Natural killer cell treated with Interleukin-12 subunit alpha and Interleukin-12 subunit beta and Interleukin-15 and Interleukin-18, amount 100 ng/mL, for 72 hours (primary cell): ENCODE measurements at regions not wholly inside any gene's neighbourhood (a gene's known extent, or its start where the extent isn't known, plus 50 kb on each side); places are given as distances from the start of the nearest gene placed in this dataset.

ENCODE experiments used
- ATAC-seq, 2 donors: fragments of 150-1000 bp; cut with Tn5 transposase in 1 of 2; sonication (Bioruptor Pico), chemical (Tn5 transposase) in 1 of 2; 2 replicates each; pipeline ENCODE4 v1.10.0; 2021
- DNase-seq: peaks from one replicate; pipeline ENCODE4 v3.0.0; 2022; ENCODE audit warnings: low spot score
- H3K27ac Mint-ChIP-seq, 2 donors: 1 replicate in 1 of 2; 2 replicates in 1 of 2; pipeline ENCODE4 v1.8.0; 2022; ENCODE audit warnings: mixed read lengths in 2 of 2, mild to moderate bottlenecking in 1 of 2, moderate library complexity in 1 of 2
- H3K27me3 Mint-ChIP-seq, 2 donors: 1 replicate in 1 of 2; 2 replicates in 1 of 2; pipeline ENCODE4 v1.8.0; 2022; ENCODE audit warnings: mixed read lengths in 2 of 2
- H3K36me3 Mint-ChIP-seq: one replicate; pipeline ENCODE4 v1.8.0; 2022; ENCODE audit warnings: mixed read lengths
- H3K4me1 Mint-ChIP-seq, 2 donors: 1 replicate in 1 of 2; 2 replicates in 1 of 2; pipeline ENCODE4 v1.8.0; 2022; ENCODE audit warnings: low read depth in 2 of 2, mixed read lengths in 2 of 2, mild to moderate bottlenecking in 1 of 2
- H3K4me3 Mint-ChIP-seq: one replicate; pipeline ENCODE4 v1.8.0; 2022; ENCODE audit warnings: mixed read lengths
- H3K9me3 Mint-ChIP-seq: 2 replicates; pipeline ENCODE4 v1.8.0; 2022; ENCODE audit warnings: mixed read lengths

DNA sequence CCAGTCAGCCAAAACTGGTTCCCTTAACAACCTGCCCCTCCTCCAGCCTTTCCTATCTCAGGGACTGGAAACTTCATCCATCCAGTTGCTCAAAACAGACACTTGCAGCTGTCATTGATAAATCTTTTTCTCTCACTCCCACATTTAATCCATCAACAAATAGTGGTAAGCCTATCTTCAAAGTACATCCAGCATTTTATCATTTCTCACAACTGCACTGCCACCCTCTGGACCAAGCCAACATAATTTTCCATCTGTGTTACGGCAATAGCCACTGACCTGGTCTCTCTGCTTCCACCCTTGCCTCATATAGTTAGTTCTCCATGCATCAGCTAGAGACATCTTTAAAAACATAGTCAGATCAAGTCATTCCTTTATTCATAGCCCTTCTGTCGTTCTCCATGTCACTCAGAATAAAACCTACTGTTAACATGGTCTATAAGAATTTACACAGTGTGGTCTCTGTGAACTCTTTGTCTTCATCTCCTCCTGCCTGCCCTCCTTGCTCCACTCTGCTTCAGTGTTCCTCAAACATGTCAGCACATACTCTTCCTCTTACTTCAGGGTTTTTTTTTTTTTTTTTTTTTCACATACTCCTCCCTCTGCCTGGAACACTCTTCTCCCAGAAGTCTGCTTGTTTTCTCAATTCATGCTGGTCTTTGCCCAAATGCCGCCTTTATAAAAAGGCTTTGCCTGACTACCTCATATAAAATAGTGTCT lies 102.5 kb upstream of the COL6A5 start:
- H3K4me1 Mint-ChIP-seq = no peaks in the 10 kb centered on the region
- no peak overlapping the region for H3K4me3 Mint-ChIP-seq
- no peak for DNase-seq

DNA sequence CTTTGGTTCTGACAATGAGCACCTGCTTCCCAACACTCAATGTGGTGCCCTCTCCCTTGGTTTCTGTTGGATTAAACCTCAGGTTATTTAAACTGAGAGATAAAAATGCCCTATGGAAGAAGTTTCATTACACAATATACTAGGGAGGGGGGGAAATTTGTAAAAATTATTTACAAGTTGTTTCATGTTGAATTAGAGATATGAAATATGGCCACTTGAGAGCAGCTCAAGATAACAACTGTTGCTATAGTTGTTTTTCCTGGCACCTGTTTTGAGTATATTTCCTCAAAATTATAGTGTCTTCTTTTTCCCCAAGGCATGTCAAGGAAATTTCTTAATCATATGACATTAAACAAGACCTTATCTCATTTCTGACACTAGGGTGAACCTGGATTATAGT lies 101.7 kb upstream of the COL6A5 start:
- Mint-ChIP-seq H3K9me3 (no peaks in the 10 kb centered on the region), H3K36me3 (no peaks in the 10 kb centered on the region), H3K4me3 (no peak overlapping the region), H3K27me3 (peaks cover 2 to 11% of the 10 kb centered on the region in 2 donors), H3K4me1 (no peaks in the 10 kb centered on the region), H3K27ac (no peak overlapping the region)
- ATAC-seq = no peak
- DNase-seq = no peak

More for the DNA sequence above, 102.5 kb upstream of the COL6A5 start:
- ATAC-seq = no peak
- Mint-ChIP-seq H3K9me3 (no peaks in the 10 kb centered on the region), H3K36me3 (no peaks in the 10 kb centered on the region), H3K27ac (no peak overlapping the region), H3K27me3 (peaks cover 2 to 11% of the 10 kb centered on the region in 2 donors)

DNA sequence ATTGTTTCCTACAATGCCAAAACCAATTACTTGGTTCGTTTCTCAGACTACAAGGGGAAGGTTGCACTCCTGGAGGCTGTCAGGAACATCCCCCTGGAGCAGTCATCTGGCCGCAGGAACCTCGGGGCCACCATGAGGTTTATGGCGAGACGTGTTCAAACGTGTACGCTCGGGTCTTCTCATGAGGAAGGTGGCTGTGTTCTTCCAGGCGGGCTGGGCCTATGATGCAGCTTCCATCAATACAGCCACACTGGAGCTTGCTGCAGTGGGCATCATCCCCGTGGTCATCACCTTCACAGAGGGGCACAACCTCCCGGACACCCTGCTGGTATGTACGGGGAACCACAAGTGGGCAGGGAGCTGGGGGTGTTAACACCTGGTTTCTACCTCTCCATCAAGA lies 94.5 kb upstream of the COL6A5 start:
- ATAC-seq = no peak
- Mint-ChIP-seq H3K4me1 (no peaks in the 10 kb centered on the region), H3K4me3 (no peak overlapping the region), H3K36me3 (no peaks in the 10 kb centered on the region), H3K9me3 (no peaks in the 10 kb centered on the region), H3K27ac (no peak overlapping the region), H3K27me3 (peaks cover 5 to 7% of the 10 kb centered on the region in 2 donors)
- no peak for DNase-seq

DNA sequence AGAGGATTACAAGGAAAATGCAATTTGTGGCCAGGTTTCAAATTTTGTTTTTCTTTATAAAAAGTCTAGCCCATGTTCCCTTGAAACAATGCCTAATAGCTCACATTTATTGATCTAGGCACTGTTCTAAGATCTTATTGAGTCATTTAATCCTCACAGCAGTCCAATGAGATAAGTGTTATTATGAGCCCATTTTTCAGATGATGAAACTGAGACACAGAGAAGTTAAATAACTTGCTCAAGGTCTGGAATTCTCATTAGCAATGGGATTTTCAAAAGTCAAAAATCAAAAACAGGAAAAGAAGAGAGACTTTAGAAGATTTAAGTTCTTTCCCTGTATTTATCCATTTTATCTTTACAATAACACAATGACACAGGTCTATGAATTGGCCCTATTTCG lies 90.0 kb upstream of the COL6A5 start:
- H3K9me3 Mint-ChIP-seq = no peaks in the 10 kb centered on the region
- H3K36me3 Mint-ChIP-seq = no peaks in the 10 kb centered on the region
- DNase-seq (no peak), ATAC-seq (no peak)
- no peak overlapping the region for H3K4me3 Mint-ChIP-seq
- H3K4me1 Mint-ChIP-seq = no peaks in the 10 kb centered on the region
- no peak overlapping the region for H3K27ac Mint-ChIP-seq
- H3K27me3 Mint-ChIP-seq = peaks cover 15 to 18% of the 10 kb centered on the region in 2 donors

DNA sequence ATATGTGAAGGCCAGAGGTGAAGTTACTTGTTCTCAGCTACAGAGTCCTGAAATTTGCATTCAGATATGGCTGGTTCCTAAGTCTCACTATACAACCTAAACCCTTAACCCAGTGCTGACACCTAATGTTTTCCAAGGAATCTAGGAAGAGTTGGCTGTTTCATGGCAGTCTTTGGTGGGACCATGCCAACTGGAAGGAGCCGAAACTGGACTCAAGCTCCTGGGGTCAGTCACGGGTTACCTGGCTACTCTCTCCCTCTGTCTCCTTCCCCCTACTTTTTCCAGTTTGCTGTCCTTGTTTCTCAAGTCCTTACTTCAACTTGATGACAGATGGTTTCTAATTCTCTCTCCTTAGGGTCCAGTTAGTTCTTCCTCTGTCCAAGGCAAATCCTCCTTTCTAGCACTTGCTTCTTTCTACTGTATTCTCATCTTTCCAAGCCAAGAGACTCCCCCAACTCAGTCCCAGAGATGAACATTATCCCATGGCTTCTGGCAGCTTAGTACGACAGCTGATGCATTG lies 88.6 kb upstream of the COL6A5 start:
- Mint-ChIP-seq H3K27me3 (peaks cover 13 to 18% of the 10 kb centered on the region in 2 donors), H3K27ac (no peak overlapping the region), H3K4me1 (no peaks in the 10 kb centered on the region), H3K4me3 (no peak overlapping the region), H3K36me3 (no peaks in the 10 kb centered on the region), H3K9me3 (no peaks in the 10 kb centered on the region)
- ATAC-seq (no peak), DNase-seq (no peak)

DNA sequence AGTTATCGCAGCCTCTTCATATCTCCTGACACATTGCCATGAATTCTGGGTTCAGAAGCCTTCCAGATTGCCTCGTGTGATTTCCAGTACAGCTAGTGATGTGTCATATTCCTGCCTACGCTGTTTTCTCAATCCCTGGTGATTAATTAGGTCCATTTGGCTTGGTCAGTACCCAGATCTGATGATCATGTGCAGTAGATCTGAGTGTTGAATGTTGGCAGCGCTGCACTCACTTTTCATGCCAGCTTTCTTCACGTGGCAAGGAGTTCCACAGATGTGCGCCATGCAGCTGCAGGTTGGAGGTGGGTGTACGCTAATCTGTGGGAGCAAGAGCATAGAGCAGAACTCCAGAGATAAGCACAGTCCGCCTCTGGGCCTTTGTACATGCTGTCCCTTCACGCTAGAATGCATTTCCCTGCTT lies 86.9 kb upstream of the COL6A5 start:
- ATAC-seq (no peak), DNase-seq (no peak)
- no peaks in the 10 kb centered on the region for H3K36me3 Mint-ChIP-seq

DNA sequence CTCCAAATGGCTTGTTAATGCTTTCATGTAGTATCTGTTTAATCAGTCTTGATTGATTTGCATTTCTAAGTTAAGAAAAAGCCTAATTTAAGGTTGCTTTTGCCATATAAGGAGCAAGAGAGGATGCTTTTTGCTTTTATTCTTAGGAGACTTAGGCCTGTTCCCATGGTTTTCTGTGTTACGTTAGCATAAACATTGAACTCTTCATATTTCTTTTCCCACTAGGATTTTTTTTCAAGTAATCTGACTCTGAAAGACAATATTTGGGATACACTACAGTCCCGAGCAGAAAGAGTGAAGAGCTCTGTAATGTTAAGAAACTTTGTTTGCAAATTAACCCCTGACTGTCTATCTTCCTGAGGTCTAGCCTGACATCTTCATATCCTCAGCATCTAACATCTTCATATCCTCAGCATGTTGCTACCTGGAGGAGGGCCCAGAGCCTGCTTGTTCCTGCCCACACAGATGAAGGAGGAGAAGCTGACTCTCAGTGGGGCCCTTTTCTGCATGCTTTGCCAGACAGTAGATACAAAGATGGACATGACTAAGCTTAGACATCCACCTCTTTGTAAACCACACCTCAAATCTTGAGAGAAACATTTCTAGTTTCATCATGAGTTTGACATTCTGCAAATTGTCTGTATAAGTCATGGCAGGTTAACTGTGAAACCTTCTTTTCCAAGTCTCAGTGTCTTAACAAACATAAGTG lies 86.2 kb upstream of the COL6A5 start:
- Mint-ChIP-seq H3K27ac (no peak overlapping the region), H3K27me3 (peaks cover 10 to 26% of the 10 kb centered on the region in 2 donors), H3K9me3 (no peaks in the 10 kb centered on the region), H3K4me1 (no peaks in the 10 kb centered on the region), H3K4me3 (no peak overlapping the region), H3K36me3 (no peaks in the 10 kb centered on the region)
- no peak for ATAC-seq
- DNase-seq = no peak

More for the DNA sequence above, 86.9 kb upstream of the COL6A5 start:
- Mint-ChIP-seq H3K9me3 (no peaks in the 10 kb centered on the region), H3K27ac (no peak overlapping the region), H3K27me3 (peaks cover 10 to 26% of the 10 kb centered on the region in 2 donors), H3K4me1 (no peaks in the 10 kb centered on the region), H3K4me3 (no peak overlapping the region)

DNA sequence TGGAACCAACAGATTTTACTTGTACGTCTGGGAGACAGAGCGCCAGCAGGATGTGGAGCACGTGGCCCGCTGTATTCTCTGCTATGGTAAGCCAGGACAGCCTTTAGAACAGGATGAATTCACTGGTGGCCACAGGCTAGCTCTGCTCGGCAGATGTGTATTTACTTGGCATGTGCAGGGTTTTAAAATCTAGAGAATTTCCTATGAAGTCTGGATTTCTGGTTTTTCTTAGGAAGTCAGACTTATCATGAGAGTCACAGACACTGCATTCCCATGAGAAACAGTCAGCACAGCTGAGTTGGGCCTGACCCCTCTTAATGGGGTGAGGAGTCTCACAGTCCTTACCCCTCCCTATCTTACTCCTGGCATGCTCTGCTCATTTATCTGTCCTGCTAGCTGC lies 84.6 kb upstream of the COL6A5 start:
- H3K9me3 Mint-ChIP-seq = no peaks in the 10 kb centered on the region
- no peaks in the 10 kb centered on the region for H3K4me1 Mint-ChIP-seq
- H3K27ac Mint-ChIP-seq = no peak overlapping the region
- no peaks in the 10 kb centered on the region for H3K36me3 Mint-ChIP-seq
- no peak for DNase-seq
- H3K27me3 Mint-ChIP-seq = peaks cover 15 to 26% of the 10 kb centered on the region in 2 donors
- no peak for ATAC-seq
- no peak overlapping the region for H3K4me3 Mint-ChIP-seq

DNA sequence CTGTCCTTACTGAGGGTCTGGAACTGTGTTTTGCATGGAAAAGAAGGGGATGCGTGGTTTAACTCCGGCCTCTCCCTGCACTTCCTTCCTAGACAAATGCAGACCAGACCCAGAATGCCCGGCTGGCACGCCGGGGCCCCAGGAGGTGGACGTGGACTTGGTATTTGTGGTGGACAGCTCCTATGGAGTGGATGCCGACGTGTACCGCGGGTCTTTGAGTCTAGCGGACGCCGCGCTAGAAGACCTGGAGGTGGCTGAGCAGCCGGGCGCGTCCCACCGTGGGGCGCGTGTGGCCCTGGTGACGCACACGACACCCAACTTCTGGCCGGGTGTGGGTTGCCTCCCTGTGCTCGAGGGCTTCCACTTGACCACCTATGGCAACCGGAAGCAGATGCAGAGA lies 81.8 kb upstream of the COL6A5 start:
- H3K4me3 Mint-ChIP-seq = no peak overlapping the region
- no peaks in the 10 kb centered on the region for H3K9me3 Mint-ChIP-seq
- no peak overlapping the region for H3K27ac Mint-ChIP-seq
- H3K27me3 Mint-ChIP-seq = peaks cover 15 to 16% of the 10 kb centered on the region in 2 donors
- DNase-seq (no peak), ATAC-seq (no peak)
- H3K4me1 Mint-ChIP-seq = no peaks in the 10 kb centered on the region
- no peaks in the 10 kb centered on the region for H3K36me3 Mint-ChIP-seq

DNA sequence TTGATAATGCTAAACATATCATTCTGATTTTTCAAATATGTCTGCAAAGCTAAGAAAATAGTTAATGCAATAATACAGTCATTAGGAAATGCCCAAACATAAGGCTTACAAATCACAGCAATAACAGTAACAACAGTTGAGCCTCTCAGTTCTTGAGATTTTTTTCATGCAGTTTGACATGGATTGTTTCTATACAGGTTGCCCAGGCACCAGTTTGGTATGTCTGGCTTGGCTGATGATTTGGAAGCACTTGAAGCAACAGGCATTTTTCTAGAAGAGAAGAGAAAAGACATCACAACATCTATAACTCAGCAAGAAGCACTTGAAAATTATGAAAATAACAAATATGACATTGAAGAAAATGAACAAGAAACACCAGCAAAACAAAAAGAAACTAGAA lies 78.7 kb upstream of the COL6A5 start:
- DNase-seq (no peak), ATAC-seq (no peak)
- Mint-ChIP-seq H3K9me3 (no peaks in the 10 kb centered on the region), H3K4me1 (no peaks in the 10 kb centered on the region), H3K4me3 (no peak overlapping the region), H3K27me3 (peaks cover 24 to 34% of the 10 kb centered on the region in 2 donors), H3K36me3 (no peaks in the 10 kb centered on the region), H3K27ac (no peak overlapping the region)

DNA sequence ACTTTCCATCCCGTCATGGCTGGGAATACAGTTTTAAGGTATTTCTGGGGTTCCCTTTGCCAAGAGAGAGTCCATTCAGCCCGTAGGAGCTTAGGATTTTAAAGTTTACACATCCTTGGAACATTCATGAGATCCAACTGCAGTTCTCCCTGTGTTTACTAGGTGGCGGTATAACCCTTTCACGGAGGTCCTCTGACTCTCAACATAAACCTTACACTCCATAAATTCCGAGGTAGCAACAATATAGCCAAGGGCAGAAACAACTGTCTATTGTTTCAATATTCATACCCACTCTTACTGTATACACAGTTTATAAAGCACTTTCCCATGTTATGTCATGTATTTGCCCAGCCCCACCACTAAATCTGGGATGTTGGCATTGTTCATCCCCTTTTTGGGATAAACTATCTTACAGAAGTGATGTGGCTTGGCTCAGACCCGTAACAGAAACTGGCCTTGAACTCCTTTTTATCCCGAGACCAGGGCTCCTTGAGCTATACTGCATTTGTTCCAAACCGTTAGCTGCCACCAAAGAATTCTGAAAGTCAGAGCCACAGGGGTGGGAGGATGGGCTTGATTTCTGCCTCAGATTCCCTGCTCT lies 69.2 kb upstream of the COL6A5 start:
- peak in 1 of 2 donors; percentile 49 for ATAC-seq
- Mint-ChIP-seq H3K36me3 (no peaks in the 10 kb centered on the region), H3K4me1 (no peaks in the 10 kb centered on the region)

DNA sequence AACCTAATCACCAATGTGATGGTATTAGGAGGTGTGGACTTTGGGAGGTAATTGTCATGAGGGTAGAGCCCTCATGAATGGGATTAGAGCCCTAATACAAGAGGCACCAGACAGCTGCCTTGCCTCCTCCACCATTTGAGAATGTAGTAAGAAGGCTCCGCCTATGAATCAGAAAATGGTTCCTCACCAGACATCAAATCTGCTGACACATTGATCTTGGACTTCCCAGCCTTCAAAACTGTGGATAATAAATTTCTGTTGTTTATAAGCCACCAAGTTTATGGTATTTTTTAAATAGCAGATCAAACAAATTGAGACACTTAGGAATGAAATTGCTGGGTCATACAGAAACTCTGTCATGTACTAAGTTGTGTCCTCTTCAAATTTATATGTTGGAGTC lies 56.8 kb upstream of the COL6A5 start:
- no peak overlapping the region for H3K4me3 Mint-ChIP-seq
- DNase-seq (no peak), ATAC-seq (no peak)
- H3K27ac Mint-ChIP-seq = no peak overlapping the region
- peaks cover 17 to 59% of the 10 kb centered on the region in 2 donors for H3K27me3 Mint-ChIP-seq
- H3K9me3 Mint-ChIP-seq = no peaks in the 10 kb centered on the region
- no peaks in the 10 kb centered on the region for H3K4me1 Mint-ChIP-seq
- H3K36me3 Mint-ChIP-seq = no peaks in the 10 kb centered on the region

More for the DNA sequence above, 69.2 kb upstream of the COL6A5 start:
- H3K27ac Mint-ChIP-seq = no peak overlapping the region
- DNase-seq = no peak
- H3K9me3 Mint-ChIP-seq = no peaks in the 10 kb centered on the region
- H3K27me3 Mint-ChIP-seq = peaks cover 15 to 42% of the 10 kb centered on the region in 2 donors
- no peak overlapping the region for H3K4me3 Mint-ChIP-seq

DNA sequence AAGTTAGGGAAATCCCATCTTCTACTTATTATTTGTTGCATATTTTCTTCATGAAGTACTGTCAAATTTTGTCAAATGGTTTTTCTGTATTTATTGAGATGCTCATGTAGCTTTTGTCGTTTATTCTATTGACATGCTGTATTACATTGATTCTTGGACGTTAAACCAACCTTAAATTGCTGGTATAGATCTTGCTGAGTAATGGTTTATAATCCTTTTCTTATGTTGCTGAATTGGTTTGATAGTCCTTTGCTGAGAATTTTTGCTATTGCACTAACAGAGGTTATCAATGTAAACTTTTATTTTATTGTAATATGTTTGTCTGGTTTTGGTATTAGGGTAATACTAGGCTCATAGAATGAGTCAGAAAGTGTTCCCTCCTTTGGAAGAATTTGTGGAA lies 54.3 kb upstream of the COL6A5 start:
- H3K27me3 Mint-ChIP-seq = peaks cover 8 to 46% of the 10 kb centered on the region in 2 donors
- no peaks in the 10 kb centered on the region for H3K36me3 Mint-ChIP-seq
- H3K27ac Mint-ChIP-seq = no peak overlapping the region
- no peak for DNase-seq
- no peak overlapping the region for H3K4me3 Mint-ChIP-seq
- no peaks in the 10 kb centered on the region for H3K4me1 Mint-ChIP-seq
- no peaks in the 10 kb centered on the region for H3K9me3 Mint-ChIP-seq
- ATAC-seq = no peak

DNA sequence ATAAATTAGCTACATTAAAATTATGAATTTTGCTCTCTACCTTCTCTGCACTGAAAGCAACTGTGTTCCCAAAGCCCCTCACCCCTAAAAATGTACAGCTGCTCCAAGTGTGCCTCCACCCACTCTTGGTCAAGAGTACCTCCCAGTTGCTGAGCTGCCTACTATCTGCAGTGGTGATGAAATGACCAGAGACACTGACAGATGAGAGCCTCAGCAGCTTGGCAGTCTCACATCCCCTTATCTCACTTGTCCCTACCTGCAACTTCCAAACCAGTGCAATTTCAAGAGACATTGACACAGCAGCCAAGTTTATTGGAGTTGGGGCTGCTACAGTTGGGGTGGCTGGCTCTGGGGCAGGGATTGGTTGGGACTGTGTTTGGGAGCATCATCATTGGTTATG lies 52.2 kb upstream of the COL6A5 start:
- Mint-ChIP-seq H3K4me3 (no peak overlapping the region), H3K4me1 (no peaks in the 10 kb centered on the region), H3K27me3 (peaks cover 5 to 36% of the 10 kb centered on the region in 2 donors)

More for the DNA sequence above, 52.2 kb upstream of the COL6A5 start:
- H3K9me3 Mint-ChIP-seq = no peaks in the 10 kb centered on the region
- no peak for DNase-seq
- H3K36me3 Mint-ChIP-seq = no peaks in the 10 kb centered on the region
- no peak for ATAC-seq
- H3K27ac Mint-ChIP-seq = no peak overlapping the region
